ENCODE measurements at regions not wholly inside any gene's neighbourhood (a gene's known extent, or its start where the extent isn't known, plus 50 kb on each side); places are given as distances from the start of the nearest gene placed in this dataset.

GRCh38 chr2:121949271-121949670 is 193.8 kb downstream of the TSN start:
- POLR2A ChIA-PET (ENCODE audit: low non-redundant PET): no interaction called here
- CTCF ChIA-PET: interaction anchor here (0.6 kb wide), 1 partner anchor 21 kb away, joined by 3 read pairs; no protein-coding TSS in a partner anchor
- TF ChIP-seq, protein P1, sequence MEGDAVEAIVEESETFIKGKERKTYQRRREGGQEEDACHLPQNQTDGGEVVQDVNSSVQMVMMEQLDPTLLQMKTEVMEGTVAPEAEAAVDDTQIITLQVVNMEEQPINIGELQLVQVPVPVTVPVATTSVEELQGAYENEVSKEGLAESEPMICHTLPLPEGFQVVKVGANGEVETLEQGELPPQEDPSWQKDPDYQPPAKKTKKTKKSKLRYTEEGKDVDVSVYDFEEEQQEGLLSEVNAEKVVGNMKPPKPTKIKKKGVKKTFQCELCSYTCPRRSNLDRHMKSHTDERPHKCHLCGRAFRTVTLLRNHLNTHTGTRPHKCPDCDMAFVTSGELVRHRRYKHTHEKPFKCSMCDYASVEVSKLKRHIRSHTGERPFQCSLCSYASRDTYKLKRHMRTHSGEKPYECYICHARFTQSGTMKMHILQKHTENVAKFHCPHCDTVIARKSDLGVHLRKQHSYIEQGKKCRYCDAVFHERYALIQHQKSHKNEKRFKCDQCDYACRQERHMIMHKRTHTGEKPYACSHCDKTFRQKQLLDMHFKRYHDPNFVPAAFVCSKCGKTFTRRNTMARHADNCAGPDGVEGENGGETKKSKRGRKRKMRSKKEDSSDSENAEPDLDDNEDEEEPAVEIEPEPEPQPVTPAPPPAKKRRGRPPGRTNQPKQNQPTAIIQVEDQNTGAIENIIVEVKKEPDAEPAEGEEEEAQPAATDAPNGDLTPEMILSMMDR (conservative IDR thresholded peaks at IDR 0.05; ENCODE audit: low read depth): no peak

DNA sequence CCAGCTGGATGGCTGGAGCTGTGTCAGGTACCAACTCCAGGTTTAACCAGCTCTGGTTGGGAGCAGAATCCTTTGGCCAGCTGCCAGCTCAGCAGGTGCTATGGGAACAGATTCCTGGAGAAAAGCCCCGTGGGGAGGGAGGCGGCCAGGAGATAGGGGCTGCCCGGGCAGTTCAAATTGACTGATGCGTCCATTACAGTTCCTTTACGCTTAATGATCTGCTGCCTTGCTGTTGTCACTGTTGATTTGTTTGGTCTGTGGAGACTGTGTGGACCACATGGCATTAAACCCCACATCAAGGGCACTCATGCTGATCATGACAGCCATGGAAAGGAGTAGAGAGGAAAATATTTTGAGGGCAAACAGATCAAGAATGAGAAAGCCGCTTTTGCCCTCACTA is 200.0 kb downstream of the TSN start:
- DNase-seq (ENCODE audit: low spot score): no peak

More at GRCh38 chr2:121949271-121949670, 193.8 kb downstream of the TSN start:
- DNase-seq (ENCODE audit: low spot score): no peak
- no peak overlapping the region for H3K27ac ChIP-seq

GRCh38 chr2:121955872-121956271 is 200.4 kb downstream of the TSN start:
- POLR2A ChIA-PET (ENCODE audit: low non-redundant PET): no interaction called here
- TF ChIP-seq, protein P1 (conservative IDR thresholded peaks at IDR 0.05; ENCODE audit: low read depth): no peak
- no peak for DNase-seq (ENCODE audit: low spot score)
- CTCF ChIA-PET: interaction anchor here (0.6 kb wide), 1 partner anchor 88 kb away, joined by 3 read pairs; no protein-coding TSS in a partner anchor
- H3K27ac ChIP-seq: no peak overlapping the region

More for the DNA sequence above, 200.0 kb downstream of the TSN start:
- ChIA-PET CTCF (no interaction called here), POLR2A (ENCODE audit: low non-redundant PET) (no interaction called here)
- TF ChIP-seq, protein P1 (conservative IDR thresholded peaks at IDR 0.05; ENCODE audit: low read depth): no peak
- no peak overlapping the region for H3K27ac ChIP-seq

DNA sequence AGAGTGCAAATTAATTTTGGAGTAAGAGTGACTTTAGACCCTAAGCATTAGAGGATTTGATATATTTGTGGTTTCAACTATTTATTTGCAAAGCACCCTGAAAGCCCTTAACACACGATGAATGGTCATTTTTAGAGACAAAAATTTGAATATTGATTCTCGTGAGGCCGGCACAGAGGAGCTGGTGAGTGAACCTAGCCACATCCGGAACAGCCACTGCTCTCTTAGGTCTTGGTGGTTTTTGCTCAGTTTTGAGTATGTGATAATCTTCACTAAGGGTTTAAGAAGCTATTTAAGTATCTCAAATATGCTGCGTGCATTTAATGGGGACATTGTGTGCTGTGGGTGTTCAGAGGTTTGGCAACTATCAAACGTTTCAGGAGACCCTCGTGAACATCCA is 204.8 kb downstream of the TSN start:
- DNase-seq (ENCODE audit: low spot score): no peak
- ChIA-PET CTCF (interaction anchor here (0.6 kb wide), 2 partner anchors 12 to 1703 kb away, joined by 3 read pairs; no protein-coding TSS in a partner anchor), POLR2A (ENCODE audit: low non-redundant PET) (no interaction called here)
- TF ChIP-seq, protein P1 (conservative IDR thresholded peaks at IDR 0.05; ENCODE audit: low read depth): no peak
- H3K27ac ChIP-seq: no peak overlapping the region

- no peak for DNase-seq (ENCODE audit: low spot score)
- ChIA-PET CTCF (no interaction called here), POLR2A (ENCODE audit: low non-redundant PET) (no interaction called here)
- H3K27ac ChIP-seq: no peak overlapping the region
- TF ChIP-seq, protein P1 (conservative IDR thresholded peaks at IDR 0.05; ENCODE audit: low read depth): no peak
Observed at GRCh38 chr2:121961761-121962160, 206.3 kb downstream of the TSN start.

DNA sequence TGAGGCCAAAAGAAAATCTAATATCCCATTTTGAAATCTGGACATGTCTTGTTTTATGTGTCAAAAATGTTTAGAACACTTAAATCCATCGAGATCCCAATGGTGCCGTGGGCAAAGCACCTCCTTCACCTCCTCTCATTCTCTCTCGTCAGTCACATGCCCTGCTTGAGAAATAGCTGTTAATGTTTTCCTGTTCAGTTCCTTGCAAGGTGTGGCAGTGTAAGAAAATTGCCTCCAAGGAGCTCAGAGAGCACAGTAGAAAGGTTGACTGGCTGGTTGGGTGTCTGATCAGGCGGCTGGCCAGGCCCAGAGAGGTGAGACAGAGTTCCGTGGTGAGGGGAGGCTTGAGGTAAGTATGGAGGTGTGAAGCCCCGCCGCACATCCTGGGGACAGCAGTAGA is 210.2 kb downstream of the TSN start:
- TF ChIP-seq, protein P1 (conservative IDR thresholded peaks at IDR 0.05; ENCODE audit: low read depth): no peak
- DNase-seq (ENCODE audit: low spot score): no peak
- H3K27ac ChIP-seq: no peak overlapping the region
- CTCF ChIA-PET: no interaction called here
- POLR2A ChIA-PET (ENCODE audit: low non-redundant PET): no interaction called here
